ENCODE measurements at regions not wholly inside any gene's neighbourhood (a gene's known extent, or its start where the extent isn't known, plus 50 kb on each side); places are given as distances from the start of the nearest gene placed in this dataset.
"Not testable (repeated sequence)": the region's sequence is repeated elsewhere in the genome, so short reads cannot be mapped to it uniquely, and the experiment has no call there.

- no peak for DNase-seq
These were observed 203.6 kb upstream of the NR2F2 start for GRCh38 chr15:96126859-96127258.

- DNase-seq: no peak
These were observed 199.8 kb upstream of the NR2F2 start for GRCh38 chr15:96130734-96131133.

GRCh38 chr15:96132126-96132525 is 198.4 kb upstream of the NR2F2 start:
- DNase-seq: no peak

DNA sequence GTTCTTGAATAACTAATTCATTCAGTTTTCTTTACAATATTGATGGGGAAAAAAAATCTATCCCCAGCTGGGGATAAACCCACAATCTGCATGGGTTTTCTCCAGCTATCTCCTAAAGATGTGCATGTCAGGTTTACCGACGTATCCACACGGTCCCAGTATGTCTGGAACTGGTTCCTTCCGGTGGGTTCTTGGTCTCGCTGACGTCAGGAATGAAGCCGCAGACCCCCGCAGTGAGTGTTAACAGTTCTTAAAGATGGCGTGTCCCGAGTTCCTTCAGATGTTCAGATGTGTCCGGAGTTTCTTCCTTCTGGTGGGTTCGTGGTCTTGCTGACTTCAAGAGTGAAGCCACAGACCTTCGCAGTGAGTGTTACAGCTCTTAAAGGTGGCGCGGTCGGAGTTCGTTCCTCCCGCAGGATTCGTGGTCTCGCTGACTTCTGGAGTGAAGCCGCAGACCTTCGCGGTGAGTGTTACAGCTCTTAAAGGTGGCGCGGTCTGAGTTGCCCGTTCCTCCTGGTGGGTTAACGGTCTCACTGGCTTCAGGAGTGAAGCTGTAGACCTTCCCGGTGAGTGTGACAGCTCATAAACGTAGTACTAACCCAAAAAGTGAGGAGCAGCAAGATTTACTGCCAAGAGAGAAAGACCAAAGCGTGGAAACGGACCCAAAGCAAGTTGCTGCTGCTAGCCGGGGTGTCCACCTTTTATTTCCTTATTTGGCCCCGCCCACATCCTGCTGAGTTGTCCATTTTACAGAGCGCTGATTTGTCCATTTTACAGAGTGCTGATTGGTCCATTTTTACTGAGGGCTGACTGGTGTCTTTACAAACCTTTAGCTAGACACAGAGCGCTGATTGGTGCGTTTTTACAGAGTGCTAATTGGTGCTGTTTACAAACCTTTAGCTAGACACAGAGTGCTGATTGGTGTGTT is 195.1 kb upstream of the NR2F2 start:
- no peak for DNase-seq

- no peak for DNase-seq
These were observed 191.5 kb upstream of the NR2F2 start for GRCh38 chr15:96138985-96139384.

DNA sequence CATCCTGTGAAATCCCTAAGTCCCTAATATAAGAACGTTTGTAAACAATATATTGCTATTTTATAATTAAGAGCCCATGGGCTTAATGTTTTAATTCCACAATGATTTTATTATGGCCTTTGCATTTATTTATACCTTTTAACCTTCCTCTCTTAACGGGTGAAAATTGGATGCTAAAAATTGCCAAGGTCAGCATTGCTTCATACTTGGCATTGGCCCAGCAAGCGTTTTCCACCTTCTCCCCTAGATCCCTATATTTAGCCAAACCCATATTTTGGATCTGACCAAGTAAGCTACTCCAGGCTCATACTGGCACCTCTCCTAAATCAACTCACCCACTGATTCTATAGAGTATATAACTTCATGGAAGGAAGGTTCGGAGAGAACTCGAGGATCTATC is 188.0 kb upstream of the NR2F2 start:
- DNase-seq: no peak

DNA sequence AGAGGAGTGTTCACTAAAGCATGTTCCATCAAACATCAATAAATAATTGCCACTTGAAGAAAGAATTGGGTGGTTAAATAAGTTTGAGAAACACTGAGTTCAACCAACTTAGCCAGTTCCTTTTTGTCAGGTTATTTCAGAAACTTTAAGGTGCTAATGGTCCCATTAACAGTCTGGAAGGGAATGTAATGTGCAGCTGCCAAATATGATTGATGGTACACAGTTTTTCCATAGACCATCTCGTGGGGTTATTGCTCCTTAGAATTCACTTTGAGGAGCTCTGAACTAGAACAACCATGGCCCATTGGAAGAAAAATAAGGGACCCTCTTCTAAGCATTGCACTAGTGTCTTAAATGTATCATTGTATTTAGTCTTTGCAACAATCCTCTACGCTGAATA is 185.8 kb upstream of the NR2F2 start:
- no peak for DNase-seq

GRCh38 chr15:96146726-96147125 is 183.8 kb upstream of the NR2F2 start:
- no peak for DNase-seq

DNA sequence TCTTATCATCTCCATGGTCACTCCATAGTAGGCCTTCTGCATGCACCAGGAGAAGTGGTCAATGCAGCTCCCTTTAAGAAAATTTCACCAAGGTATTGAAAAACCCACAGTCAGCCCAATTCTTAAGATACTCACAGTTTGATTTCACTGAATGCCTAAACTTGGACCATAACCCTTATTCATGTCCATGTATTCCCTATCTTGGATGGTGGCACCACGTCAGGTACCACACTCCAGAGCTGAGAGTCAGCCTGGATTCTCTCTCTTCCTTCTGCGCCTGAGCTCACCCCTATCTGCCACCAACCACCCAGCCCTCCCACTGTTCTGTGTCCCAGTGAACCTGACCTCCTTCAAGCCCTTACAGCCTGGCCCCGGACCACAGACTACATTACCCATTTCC is 183.2 kb upstream of the NR2F2 start:
- no peak for DNase-seq

DNA sequence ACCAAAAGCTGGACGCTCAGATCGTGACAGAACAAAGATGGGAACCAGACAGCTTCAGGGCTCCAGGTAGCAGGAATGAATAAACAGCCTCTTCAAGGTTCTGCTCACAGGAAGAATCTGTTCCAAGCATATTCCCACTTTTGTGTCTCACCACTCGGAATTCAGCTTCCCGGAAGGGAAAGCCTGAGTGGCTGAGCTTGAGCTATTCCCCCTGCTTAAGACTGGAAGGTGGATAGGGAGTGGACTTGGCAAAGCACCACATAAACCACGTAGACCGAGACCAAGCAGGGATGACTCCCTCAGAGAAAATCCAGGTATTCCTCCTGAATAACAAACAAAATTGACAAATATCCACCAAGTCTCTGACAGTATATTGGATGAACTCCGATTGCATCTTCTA is 180.2 kb upstream of the NR2F2 start:
- no peak for DNase-seq

DNA sequence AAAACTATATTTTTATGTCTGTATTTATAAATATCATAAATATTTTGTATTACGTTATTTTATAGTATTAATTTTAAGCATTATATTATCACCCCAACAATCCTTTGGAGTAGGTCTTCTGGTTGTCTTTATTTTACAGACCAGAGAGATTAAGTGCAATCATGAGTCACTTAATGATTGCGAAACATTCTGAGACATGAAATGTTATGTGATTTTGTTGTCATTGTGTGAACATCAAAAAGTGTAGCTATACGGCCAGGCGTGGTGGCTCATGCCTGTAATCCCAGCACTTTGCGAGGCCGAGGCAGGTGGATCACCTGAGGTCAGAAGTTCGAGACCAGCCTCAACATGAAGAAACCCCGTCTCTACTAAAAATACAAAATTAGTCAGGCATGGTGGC is 178.8 kb upstream of the NR2F2 start:
- not testable (repeated sequence) for DNase-seq

GRCh38 chr15:96153929-96154328 is 176.6 kb upstream of the NR2F2 start:
- no peak for DNase-seq

GRCh38 chr15:96158938-96159337 is 171.6 kb upstream of the NR2F2 start:
- no peak for DNase-seq

GRCh38 chr15:96160269-96160668 is 170.2 kb upstream of the NR2F2 start:
- no peak for DNase-seq

GRCh38 chr15:96160800-96161199 is 169.7 kb upstream of the NR2F2 start:
- no peak for DNase-seq

DNA sequence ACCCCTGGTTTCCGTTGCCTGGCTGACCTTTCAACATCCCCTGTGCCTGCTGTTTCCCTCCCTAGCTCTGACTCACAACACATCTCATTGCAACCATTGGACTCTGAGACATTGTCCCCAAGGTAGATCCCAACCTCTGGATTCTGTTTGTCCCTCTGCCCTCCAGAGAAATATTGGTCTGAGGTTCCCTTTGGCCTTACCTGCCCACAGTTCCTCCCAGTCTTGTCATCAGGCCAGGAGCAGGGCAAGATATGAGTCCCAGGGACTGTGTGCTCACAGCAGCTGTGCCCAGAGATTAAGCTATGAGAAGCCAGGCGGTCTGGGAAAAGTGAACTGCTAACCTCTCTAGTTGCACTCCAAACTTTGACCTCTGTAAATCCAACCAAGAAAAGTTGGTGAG is 168.2 kb upstream of the NR2F2 start:
- DNase-seq: no peak

DNA sequence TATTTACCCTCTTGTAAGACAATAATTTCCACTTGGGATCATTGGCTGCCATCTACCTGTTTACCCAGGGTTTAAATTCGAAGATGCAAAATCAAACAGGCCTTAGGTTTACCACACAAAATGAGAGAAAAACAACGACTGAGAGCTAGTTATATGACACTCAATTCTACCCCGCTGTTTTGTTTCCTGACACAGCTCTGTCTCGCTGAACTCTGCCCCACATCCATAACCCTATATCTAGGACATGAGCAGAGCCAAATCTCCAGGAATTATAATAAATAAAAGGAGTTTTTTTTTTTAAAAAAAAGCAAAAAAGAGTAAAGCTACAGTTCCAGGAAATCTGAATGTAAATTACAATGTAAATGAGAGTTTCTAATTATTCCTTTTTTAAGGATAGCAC is 165.4 kb upstream of the NR2F2 start:
- DNase-seq: no peak

DNA sequence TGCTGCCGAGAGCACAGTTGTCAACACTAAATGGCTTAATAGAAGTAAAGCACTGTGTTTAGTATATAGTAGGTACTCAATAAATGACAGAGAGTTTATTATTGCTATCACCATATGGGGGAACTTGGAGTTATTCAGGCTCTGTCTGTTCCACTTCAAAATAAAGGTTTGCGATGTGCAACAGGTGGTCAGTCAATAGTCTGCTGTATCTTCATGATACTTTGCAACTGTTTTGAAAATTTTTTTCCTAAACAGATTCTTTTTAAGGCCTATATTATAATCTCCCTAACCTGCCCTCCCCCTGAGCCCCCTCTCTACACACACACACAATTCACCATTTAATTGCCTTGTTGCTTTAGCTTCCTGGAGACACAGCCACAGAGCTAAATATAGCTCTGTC is 164.7 kb upstream of the NR2F2 start:
- no peak for DNase-seq

- no peak for DNase-seq
These were observed 164.0 kb upstream of the NR2F2 start for GRCh38 chr15:96166223-96167200.

DNA sequence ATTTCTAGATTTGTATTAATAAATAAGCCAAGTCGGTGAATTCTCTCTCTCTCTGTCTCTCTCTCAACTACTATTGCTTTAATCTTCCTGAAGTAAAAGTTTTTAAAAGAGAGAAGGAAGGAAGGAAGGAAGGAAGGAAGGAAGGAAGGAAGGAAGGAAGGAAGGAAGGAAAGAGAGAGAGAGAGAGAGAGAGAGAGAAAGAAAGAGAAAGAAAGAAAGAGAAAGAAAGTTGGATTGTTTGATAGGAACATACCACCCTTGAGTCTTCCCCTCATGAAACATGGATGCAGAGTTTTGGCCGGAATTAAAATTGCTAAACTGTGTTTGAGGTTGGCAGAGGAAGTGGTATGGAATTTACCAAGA is 159.9 kb upstream of the NR2F2 start:
- not testable (repeated sequence) for DNase-seq

DNA sequence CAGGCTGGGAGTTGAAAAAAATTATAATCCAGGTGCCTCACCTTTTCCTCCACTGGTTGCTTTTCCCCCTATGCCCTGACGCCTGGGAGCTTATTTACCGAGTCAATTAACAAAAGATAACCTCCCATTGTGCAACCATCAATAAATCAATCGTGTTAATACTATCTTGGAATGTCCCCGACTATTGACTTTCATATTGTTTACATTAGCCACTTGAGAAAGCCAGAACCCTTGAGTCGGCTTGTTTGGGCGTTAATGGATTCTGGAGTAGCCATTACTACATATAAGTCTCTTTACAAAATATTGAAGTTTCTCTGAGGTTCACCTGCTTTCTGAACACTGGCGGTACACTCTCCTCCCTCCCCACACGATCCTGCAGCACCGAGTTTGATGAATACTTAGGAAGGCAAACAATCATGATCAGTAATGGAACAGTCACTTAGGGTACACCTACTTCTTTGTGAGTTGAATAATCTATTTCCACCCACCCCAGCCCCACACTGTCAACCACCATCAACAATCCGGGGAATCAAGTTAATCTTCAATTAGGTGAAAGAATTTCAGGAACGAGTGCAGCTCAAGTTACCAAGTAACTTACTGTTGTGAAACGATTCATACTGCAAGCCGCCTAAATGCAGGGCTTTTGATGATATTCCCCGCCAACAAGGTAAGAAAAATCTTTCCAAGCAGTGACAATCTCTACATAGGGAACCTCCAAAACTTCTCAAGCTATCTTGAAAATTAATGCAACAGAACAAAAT is 159.3 kb upstream of the NR2F2 start:
- no peak for DNase-seq

DNA sequence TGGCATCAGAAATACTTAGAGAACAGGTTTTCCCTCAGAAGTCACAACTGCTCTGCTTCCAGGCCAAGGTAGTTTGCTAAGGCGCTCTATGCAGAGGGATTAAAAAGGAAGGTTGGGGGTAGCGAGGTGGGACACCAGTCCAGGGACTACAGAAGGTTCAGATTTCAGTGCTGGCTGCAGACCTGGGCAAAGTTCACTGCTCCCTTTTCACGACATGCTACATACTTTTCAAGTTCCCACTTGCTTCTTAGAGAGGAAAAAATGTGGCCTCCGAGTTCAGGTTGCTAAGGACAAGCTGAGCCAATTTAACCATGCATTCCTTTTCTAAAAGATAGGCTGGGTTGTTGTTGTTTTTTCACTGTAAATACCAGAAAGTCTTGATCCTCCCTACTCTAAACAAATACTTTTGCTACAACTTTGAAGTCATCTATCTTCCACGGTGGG is 158.6 kb upstream of the NR2F2 start:
- no peak for DNase-seq

GRCh38 chr15:96172417-96172816 is 158.1 kb upstream of the NR2F2 start:
- DNase-seq: no peak
